Sigmoid colon (tissue), 4 donors: ENCODE measurements at regions not wholly inside any gene's neighbourhood (a gene's known extent, or its start where the extent isn't known, plus 50 kb on each side); places are given as distances from the start of the nearest gene placed in this dataset.

Experiments
- POLR2AphosphoS5 ChIP-seq, 4 donors: sonication (generic); formaldehyde crosslinking; IDR thresholded peaks; one replicate each; pipeline ENCODE4 v1.6.1; 2017; ENCODE audit warnings: antibody characterized with exemption in 4 of 4
- TF ChIP-seq, protein P1 (sequence below), 4 experiments: fragments of 450-650 bp in 3 of 4; fragments of 200-600 bp in 1 of 4; IDR thresholded peaks; one replicate each; pipeline ENCODE4 v1.5.1; 2016 to 2019; ENCODE audit warnings: antibody characterized with exemption in 4 of 4, mild to moderate bottlenecking in 3 of 4, moderate library complexity in 2 of 4

DNA sequence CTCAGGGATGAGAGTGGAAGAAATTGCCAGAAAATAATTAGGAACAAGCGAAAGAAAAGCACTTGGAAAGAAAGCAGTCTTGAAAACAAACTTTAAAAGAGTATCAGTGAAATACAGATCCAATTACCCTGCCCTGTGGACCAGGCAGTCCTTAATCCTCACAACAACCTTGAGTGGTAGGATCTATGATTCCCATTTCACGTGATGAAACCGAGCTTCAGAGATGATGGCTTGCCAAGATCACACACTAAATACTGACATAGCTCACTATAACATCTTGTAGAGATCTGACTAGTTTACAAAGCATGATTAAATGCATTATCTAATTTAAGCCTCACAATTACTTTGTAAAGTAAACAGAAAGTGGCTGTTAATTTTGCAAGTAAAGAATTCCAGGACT, 55.5 kb upstream of the ABCA1 start:
- no peak for TF ChIP-seq POLR2AphosphoS5 (IDR thresholded peaks at IDR 0.05)
- TF ChIP-seq, protein P1, sequence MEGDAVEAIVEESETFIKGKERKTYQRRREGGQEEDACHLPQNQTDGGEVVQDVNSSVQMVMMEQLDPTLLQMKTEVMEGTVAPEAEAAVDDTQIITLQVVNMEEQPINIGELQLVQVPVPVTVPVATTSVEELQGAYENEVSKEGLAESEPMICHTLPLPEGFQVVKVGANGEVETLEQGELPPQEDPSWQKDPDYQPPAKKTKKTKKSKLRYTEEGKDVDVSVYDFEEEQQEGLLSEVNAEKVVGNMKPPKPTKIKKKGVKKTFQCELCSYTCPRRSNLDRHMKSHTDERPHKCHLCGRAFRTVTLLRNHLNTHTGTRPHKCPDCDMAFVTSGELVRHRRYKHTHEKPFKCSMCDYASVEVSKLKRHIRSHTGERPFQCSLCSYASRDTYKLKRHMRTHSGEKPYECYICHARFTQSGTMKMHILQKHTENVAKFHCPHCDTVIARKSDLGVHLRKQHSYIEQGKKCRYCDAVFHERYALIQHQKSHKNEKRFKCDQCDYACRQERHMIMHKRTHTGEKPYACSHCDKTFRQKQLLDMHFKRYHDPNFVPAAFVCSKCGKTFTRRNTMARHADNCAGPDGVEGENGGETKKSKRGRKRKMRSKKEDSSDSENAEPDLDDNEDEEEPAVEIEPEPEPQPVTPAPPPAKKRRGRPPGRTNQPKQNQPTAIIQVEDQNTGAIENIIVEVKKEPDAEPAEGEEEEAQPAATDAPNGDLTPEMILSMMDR (IDR thresholded peaks at IDR 0.05), result no peak
